NCI-H774 (cell line): ENCODE measurements at regions not wholly inside any gene's neighbourhood (a gene's known extent, or its start where the extent isn't known, plus 50 kb on each side); places are given as distances from the start of the nearest gene placed in this dataset.

Experiments
- DNase-seq: peaks from one replicate; lab custom pipeline; 2025; lab: John Stamatoyannopoulos, UW

DNA sequence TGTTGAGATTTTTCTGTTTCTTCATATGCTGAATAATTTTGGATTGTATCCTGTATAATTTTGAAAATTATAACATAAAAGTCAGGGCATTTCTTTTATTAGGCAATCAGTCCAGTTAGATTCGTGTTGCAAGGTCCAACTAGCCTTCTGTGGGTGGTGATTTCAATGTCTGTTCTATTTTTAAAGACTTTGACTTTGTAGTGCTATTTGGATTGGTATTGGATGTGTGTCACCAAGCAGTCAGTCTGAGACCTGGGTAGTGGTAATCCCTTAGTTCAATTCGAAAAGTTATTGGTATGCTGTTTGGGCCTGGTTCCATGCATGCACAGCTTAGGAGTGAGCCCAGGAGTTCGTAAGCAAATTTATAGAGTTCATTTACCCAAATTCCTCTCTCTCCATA, 82.2 kb downstream of the EPDR1 start:
- DNase-seq = no peak

DNA sequence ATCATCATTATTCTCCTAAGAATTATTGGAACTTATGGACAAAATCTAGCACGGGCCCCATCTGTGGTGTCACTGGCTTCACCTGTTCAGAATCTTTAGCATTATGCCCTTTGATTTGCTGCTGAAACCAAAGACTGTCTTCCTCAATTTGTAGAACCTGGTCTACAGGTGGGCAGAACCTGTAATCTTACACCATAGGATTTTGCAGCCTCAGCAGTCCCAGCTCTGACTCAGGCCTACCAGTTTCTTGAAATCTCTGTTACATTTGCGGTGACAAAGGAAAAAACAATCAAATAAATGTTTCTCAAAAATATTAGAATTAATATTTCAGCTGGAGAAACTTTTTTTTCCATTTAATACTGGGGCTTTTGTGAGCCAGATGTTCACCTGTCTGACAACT, 86.1 kb downstream of the EPDR1 start:
- DNase-seq = no peak

DNA sequence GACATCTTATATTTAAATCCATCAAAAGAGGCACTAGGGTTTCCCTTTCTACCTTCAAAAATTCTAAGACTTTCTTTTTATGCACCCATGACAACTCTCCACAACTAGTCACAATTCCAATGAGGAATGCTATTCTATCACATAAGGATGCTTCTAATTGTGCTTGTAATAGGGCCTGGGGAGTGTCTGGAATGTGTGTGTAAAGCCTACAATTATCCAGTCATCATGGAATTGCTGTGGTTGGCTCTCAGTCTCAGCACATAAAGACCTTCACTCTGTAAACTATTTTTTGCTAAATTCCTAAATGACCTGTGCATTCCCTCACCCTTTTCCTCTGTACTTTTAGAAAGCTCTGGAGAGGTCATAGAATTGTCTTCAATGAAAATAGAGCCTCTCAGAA, 86.7 kb downstream of the EPDR1 start:
- DNase-seq = no peak

DNA sequence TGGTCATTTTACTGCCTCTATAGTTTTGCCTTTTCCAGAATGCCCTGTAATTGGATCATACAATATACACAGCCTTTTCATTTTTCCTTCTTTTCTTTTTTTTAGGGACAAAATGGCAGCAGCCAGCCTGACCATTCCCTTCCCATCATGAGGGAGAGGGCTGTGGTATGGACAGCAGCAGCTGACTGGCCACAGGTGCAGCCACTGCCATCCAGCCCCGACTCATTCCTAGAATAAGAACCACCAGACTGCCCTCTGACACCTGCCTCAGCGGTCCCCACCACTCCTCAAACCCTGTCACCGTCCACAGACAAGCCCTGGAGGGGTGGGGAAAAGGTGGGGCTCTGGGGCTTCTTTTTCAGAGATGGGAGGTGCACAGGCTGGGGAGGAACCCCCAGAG, 92.8 kb downstream of the EPDR1 start:
- no peak for DNase-seq

DNA sequence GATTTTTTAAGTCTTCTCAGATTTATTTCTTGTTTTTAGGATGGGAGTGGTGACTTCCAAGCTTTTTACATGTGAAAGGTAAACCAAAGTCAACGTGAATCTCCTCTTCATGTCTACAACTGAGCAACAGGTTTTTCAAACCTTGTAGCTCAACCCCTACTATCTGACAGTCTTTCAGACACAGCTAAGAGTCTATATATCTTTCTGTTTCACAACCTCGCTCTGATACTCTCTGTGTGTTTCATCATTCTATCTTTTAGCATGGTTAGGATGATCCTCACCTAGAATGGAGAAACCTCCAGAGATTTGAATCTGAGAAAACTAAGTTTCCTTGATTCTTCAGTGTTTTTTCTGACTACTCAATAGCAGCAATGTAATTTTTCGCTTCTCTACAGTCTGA, 96.1 kb downstream of the EPDR1 start:
- no peak for DNase-seq

DNA sequence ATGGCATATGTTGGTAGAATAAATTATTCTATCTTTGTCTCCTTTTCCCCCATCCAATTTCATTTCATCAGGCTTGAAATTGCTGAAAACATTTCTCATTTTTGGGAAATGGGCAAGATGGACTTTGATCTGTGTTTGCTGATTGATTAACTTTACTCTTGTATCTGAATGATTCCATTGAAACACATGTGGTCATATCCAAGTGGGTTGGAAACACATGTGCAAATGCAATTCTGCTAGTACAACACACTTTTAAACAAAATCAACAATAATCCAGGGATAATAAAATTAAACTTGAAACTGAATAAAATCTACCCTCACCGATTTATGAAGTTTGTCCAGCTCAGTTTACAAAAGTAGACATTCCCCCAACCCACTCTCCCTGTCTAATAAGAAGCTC, 96.9 kb downstream of the EPDR1 start:
- DNase-seq = no peak

DNA sequence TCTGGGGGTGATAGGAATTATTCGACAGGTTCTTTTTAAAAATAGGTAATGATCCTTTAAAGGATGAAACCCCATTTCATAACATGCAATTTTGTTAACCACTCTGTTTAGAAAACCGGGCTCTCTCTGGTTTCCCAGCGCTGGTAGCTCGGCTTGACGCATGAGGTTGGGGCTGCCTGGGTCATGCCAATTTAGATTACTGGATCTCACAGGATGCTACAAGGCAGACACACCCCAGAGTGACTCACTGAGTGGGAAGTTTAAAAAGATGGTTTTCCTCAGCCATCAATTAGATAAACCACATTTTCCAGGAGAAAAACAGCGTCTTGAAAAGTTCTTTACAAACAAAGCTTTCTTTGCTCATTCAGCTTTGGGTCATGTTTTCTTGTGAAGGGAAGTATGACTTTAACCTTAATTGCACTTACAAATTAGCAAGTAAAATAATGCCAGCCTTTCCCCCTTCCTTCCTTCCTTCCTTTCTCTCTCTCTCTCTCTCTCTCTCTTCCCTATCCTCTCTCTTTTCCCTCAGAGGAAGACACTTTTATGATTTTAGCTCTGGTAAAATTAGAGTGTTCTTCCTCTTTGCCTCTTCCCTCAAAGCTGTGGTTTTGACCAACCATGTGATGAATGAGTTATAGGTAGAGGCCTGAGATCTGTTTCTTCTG, 99.8 kb downstream of the EPDR1 start:
- no peak for DNase-seq

DNA sequence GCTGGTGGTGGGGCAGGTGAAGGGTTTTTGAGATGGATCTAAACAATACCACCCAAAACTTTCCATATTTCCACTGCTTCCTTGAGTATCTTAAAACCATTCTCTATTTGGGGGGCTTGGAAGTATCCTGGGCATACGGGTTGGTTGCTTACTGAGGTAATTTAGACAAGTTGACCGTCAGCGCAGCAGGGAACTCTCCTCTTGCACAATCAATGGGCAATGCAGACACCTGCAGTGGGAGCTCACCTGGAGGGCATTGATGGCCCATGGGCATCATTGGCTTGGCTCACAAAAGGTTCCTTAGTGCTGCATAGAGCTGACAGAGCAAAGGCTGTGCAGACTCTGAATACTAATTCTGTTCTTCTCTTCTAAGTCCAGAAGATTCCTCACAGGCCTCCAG, 101.5 kb downstream of the EPDR1 start:
- no peak for DNase-seq

DNA sequence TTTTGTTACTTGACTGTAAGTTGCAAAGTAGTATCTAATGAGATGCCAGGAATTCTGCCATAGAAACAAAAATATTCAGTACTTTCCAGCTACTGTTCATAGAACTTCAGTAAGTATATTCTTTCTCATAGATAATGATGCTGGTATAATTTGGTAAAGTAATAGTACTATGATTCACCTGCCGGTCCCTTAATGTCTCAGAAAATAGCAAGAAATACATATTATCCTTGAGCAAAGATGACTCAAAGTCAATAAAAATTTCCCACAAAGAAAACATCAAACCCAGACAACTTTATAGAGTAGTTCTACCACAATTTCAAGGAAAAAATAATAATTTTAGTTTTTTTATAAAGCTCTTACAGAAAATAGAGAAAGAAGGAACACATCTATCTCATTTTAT, 105.4 kb downstream of the EPDR1 start:
- no peak for DNase-seq

DNA sequence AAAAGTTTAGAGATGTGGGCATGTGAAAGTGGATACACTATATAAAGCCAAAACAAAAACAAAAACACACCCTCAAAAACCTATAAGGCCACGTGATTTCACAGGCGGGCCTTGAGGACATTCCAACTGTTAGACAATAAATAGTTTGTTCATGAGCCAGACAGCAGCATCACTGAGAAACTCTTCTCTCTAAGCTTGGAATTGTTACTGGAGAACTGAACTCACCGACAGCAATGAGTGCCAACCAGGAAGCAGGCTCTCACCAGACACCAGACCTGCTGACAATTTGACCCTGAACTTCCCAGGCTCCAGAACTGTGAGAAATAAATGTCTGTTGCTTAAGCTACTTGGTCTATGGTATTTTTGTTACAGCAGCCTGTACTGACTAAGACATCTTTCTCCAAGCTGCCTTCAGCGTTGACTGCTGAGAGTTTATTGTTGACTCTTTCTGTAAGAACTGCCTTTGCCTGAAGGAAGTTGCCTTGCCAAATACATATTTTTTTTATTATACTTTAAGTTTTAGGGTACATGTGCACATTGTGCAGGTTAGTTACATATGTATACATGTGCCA, 107.5 kb downstream of the EPDR1 start:
- DNase-seq = no peak

DNA sequence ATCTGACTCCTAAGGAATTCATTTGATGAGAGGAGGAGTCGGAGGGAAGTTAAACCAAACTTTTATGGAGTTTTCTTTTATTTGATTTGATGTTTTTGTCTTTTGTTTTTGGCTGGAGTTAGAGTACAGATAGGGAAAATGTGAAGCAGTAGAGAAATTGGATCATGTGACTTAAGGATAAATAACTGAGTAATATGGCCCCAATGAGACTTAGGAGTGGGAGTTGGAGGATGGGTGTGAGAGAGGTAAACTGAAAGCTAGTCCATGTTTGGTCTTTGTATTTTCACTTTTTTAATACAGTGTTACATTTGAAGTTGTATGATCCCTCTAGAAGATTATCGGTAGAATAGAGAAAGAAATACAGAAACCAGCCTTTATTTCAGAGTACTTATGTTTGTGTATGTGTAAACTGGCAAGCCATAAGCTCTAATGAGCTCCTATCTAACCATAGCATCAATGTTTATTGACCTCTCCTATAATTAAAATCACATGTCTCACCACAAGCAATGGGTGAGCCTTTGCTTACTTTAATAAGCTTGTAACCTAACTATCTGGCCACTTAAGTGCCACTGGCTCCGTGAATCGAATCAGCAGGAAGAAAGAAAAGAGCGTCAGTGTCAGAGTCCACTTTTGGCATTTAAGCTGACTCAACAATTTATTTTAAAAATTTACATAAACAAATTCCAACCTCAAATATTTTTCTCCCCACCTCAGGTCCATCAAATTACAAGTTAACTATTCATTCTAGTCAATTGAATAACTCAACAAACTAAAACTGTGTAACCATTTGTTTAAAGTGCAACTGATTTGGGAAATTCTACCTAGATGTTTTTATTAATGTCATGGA, 113.8 kb downstream of the EPDR1 start:
- DNase-seq = no peak

DNA sequence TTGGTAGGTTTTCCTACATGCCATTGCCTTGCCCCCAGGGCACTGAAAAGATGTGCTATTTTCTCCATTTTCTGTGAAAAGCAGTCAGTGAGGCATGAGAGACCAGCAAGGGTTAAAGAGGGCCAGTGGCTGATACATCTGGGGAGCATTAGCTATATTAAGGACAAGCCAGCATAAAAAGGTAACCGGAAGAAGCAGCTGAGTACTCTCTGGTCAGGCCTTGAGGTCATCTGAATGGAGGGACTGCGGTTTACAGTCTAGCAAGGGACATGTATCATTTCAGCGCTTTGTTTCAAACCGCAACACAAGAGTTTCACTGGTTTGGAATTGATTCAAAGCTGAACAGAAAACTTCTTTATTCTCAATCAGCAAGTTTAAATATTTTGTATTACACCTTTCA, 120.4 kb downstream of the EPDR1 start:
- DNase-seq = no peak

DNA sequence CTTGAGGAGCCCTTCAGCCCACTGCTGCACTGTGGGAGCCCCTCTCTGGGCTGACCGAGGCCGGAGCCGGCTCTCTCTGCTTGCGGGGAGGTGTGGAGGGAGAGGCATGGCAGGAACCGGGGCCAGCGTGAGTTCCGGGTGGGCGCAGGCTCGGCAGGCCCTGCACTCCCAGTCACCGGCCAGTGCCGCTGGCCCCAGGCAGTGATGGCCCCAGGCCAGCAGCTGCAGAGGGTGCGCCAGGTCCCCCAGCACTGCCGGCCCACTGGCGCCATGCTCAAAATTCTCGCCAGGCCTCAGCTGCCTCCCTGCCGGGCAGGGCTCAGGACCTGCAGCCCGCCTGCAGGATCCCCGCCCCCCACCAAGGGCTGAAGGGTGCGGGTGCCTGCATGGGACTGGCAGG, 128.4 kb upstream of the STARD3NL start:
- no peak for DNase-seq

DNA sequence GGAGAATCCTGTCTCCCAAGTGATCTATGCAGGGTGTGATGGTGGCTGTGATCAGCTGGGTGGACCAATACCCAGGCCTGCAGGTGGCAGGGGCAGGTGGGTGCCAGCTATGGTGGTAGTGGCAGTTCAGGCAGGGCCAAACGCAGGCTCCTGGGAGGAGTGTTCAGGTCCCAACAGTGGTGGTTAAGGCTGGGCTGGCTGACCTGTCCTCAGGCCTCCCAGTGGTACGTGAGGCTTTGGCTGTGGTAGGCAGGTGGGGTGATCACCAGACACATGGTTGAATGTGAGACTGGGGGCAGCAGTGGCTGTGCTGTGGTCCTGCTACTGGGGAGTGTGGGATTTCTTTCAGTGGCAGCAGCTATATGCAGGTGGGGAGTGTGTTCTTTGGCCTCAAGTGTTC, 126.7 kb upstream of the STARD3NL start:
- DNase-seq = no peak

DNA sequence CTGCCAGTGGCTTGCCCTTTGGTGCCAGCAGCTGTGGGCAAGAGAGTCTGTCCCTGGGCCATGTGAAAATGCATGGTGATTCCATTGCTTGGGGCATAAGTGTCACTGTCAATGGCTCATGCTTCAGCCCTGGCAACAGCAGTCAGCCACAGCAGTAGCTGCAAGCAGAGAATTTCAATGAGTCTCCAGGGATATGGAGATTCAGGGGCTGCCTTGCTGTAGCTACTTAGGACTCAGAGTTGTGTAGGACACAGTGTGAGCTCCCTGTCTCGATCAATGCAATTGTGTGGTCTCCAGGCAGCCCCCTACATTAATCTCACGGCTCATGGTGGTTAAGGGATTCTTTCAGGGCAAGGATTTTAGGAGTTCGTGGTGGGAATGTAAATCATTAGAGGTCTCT, 126.3 kb upstream of the STARD3NL start:
- DNase-seq = no peak

DNA sequence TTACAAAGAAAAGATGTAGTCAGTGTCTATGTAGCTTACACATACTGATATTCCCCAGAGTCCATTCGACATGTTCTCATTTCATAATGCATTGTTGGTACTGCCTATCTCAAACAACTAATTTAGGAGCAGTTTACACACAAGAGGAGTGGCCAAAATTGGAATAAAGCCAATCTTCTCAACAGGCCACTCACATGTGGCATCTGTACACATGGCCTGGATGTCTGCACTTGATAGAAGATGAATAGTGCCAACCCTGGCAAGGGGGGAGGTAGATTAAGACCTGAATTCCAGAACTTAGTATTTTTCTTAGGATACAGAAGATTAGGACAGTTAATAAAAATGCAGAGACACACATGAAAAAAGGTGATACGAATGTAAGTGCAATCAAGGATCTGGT, 125.3 kb upstream of the STARD3NL start:
- peak; percentile 40 for DNase-seq

DNA sequence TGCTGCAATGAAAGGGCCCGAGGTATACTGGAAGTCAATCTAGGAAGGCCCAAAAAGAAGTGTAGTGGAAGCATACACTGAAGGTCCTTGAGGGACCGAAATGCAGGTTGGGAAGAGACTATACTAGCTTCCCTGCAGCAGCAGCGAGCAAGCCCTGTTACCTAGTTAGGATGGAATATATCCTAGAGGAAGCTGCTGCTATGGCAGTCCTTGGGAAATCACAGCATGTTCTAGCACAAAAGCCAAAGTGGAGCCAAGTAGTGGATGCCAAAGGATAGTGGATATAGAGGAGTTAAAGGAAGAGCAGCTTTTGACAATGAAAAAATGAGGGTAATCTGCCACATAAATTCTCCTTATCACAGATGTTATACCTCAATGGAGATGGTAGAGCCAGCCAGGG, 123.8 kb upstream of the STARD3NL start:
- DNase-seq = no peak

DNA sequence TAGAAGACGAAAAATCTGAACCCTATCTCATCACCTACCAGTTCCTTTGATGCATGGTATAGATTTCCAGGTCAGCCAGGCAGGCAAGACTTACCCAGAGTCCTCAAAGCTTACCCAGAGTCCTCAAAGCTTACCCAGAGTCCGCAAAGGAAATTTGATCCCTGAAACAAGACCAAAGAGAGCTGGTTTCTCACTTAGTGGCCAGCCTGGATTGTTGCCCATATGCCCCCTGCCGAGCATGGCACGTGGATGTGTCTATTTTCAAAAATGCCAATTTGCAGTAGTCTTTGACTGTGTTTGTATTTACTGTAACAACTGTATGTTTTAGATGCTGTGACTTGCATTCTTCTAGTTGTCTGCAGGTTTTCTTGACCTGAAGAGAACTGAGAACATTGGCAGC, 120.2 kb upstream of the STARD3NL start:
- DNase-seq = no peak

DNA sequence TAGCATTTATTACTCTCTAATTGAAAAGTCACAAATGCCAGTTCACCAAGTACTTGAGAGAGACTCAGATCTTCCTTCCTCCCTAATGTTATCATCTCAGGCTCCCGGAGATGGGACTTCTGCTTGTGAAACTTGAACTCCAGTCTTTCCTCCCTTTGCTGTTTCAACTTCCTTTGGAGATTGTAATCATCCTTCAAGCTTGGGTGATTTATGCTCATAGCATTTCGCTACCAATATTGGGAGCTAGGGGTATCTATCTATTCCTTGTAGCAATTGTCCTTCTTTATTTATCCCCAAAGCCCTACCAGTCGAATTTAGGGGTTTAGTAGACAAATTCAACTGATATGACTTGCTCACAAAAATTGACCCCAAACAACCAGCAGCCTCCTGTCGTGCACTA, 117.9 kb upstream of the STARD3NL start:
- DNase-seq = no peak

DNA sequence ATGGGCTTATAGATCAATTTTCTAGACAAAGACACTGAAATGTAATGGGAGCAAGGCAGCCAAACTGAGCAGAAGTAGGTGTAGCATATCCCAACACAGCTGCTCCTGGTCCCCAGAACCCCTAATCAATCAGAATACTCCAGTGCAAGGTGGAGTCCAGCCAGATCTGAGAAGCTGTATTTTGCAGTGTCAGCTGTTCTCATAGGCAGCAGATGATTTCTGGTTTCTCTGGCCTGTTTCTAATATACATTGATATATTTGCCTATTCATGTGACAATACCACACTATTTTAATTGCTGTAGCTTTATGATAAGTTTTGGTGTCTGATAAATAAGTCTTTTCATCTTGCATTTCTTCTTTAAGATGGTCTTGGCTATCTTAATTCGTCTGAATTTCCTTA, 117.4 kb upstream of the STARD3NL start:
- no peak for DNase-seq

DNA sequence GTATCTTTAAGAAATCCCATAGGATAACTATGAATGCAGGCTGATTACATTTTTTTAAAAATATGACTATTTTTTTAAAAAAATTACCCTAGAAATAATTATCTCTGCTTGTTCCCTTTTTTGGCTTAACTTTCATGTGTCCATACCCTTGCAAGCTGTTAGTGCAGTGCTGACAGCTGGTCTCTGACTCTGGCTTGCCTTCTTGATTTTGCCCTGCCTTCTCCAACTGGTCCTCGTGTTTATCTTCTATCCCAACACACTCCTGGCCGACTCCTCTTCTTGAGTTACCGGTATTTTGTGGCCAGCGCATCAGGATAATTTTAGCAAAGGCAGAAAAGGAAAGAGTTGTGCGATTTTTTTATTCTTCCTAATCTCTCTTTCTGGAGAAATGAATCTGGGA, 111.7 kb upstream of the STARD3NL start:
- DNase-seq = no peak

DNA sequence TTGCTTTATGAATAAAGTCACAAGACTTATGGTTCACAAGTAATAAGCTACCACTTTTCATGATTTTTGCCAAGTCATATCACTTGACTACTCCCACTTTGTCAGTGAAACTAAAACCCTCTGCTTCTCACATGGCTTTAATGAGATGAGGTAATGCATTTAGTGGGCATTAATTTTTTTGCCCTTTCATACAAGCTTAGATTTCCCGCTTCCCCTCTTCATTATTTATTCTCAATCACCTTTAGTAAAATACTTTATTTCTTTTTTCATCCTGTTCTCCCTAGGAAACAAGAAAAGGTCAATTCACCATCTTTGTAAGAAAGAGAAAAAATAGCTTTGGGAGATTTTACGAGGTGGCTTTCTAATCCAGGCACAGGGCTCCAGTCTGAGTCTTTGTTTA, 109.6 kb upstream of the STARD3NL start:
- no peak for DNase-seq

DNA sequence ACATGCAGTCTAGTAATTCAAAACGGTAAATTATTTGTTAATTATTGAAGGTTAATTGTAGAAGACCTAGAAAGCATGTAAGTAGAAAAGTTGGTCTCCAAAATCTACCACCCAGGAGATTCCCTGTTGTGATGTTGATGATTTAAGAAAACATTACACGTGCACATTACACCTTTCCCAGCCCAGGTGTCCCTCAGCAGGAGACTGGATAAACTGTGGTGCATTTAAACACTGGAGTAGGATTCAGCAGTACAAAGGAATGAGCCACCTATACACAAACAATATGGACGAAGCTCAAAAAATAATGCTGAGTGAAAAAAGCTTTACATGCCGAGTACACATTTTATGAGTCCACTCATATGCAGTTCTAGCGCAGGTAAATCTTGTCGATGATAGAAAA, 109.0 kb upstream of the STARD3NL start:
- no peak for DNase-seq

DNA sequence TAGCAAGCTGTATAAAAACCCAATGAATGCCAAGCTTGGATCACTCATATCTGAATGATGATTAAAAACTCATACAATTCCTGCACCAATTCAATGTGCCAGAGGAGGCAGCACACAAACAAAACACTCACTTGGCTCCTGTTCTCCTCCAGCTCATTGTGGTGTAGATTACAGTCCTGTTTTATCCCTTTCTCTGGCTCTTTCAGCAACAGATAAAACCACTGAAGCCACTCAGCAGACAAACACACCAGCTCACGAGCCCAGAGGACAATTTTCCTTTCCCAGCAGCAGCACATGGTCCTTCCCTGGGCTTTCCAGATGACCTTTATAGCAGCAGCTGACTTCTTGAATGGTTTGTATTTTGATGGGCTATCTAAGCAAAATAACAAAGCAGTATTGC, 107.3 kb upstream of the STARD3NL start:
- no peak for DNase-seq
